Cerebellar nuclear complex (tissue), 1 donor: ENCODE measurements at regions not wholly inside any gene's neighbourhood (a gene's known extent, or its start where the extent isn't known, plus 50 kb on each side); places are given as distances from the start of the nearest gene placed in this dataset.

Experiments used
- DNase-seq, 2 experiments: peaks; one replicate each; lab custom pipeline; 2025; lab: John Stamatoyannopoulos, UW

DNA sequence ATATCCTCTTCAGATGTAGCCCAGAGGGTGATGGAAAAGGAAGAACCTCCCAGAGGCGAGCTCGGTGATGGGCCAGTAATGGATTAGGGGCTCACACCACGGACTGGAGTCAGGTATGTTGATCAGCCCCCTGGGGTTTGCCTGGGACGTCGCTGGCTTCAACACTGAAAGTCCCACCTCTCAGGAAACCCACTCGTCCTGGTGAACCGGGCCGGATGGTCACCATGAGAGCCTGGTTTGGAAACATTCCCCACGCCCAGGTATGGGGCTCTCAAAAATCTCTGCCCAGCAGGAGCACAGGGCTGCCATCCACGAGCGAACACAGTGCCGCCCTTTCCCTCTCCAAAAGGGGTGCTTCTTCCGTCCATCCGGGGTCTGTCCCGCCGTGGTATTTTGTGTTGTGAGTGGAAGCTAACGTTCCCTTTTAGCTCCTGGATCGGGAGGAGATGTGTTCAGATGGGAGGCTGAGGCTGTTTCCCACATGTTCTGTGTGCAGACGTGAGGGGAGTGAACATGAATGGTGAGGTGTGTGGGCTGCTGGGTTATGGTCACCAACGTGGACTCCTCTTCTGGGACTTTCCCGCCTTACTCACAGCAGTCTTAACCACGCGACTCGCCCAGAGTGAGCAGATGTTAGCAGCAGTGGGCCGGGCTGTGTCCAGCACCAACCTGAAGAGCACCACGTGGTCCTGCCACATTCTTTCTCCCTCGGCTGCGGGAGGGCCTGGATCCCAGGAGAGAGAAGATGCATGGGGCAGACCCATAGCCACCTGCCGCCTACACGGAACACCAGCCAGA lies 139.2 kb downstream of the KIF26A start:
- DNase-seq = no peak

DNA sequence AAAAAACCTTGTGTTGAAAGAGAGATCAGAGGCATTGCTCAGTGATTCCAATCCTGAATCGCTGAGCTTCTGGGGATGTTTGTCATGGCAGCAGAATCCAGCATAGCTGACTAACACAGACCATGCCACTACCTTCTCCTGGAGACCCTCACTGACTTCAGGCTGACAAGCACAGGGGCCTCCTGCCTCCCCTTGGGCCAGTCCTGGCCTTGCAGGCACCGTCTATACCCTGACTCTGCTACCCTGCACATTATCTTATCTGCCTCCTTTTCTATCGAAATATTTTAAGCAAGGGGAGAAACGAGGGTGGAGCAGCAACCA lies 139.8 kb downstream of the KIF26A start:
- no peak for DNase-seq

DNA sequence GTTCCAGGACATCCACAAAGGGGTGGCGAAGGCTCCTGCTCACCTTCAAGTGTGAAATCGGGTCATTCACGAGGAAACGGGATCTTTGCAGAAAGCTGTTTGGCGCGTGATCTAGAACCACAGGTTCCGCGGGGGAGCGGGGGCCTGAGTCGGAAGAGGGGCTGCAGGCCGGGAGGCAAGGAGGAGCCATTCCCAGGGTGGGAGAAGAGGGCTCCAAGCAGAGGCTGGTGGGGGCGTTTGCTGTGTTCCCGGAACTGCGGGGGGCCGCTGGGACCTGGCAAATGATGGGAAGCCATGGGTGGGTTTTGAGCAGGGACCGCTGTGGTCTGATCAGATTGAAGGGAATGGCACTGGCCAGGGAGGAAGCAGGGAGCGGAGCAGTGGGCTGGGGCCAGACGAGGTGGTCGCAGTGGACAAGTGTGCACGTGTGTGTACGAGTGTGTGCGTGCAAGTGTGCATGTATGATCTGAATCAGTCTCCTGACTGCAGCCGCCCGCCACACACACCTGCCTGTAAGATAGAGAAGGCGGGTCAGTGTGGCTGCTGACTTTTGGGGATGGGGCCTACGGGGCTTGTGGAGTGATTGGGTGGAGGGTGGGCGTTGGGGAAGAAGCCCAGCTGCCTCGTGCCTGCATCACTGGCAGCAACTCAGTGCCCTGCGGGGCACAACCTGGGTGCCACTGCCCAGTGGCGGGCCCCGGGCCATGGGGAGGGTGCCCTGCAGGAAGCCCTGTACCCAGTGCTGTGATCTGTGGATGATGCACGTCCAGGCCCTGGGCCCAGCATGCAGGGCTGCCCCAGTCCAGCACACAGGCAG lies 141.9 kb downstream of the KIF26A start:
- DNase-seq = no peak

DNA sequence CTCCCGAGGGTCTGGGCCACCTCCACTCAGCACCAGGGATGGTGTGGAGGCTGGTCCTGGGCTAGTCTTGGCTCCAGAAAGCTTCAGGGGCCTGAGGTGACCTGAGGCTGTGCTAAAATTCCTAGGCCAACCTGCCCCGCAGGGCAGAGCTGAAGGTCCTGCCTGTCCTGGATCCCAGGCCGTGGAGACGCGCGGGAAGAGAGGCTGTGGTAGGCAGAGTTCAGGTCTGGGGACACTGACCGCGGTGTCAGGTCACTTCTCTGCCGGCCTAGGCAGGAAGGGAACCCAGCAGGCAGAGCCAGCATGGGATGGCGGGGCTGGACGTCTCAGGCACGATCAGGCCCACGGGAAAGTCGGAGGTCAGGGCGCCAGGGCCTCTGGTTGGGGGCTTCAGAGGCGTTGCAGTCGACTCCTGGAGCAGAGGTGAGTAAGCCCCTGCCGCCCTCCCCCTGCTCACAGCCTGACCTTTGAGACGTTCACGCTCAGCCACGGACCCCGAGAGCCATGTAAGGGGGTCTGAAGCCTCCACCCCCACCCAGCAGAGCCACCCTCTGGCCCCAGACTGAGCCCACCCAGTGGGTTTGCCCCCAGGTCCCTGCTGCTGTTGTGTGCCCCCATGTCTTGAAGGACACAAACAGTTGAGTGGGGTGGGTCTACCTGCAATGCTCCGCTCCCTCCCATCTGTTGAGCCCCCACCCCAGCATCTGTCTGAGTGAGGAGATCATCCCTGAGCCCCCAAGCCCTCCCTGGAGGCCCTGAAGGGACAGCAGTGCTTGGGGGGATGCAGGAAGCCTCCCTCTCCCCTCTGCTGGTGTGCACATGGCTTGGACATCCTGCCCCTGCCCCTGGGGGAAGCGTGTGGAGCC lies 142.7 kb downstream of the KIF26A start:
- DNase-seq = no peak

DNA sequence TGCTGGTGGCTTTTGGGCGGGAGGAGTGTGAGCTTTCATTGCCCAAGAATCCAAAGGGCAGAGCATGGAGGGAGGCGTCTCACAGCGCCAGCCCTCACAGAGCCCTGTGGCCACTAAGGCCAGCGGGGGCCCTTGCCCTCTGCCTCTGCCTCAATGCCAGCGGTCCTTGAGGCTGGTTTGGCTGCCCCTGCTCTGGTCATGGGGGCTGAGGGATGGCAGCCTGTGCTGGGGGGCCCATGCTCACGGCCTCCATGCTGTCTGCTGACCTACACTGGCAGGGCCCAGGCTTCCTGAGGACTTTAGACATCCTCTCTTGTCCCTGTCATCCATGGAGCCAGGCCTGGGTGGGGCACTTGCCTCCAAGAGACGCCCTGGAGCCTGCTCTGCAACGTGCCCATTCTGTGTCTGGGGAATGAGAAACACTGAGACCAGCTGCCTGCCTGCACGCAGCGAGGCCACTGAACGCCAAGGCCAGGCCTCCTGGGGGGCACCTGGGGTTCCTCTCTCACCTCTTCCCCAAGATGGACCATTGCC lies 143.4 kb downstream of the KIF26A start:
- DNase-seq = no peak

DNA sequence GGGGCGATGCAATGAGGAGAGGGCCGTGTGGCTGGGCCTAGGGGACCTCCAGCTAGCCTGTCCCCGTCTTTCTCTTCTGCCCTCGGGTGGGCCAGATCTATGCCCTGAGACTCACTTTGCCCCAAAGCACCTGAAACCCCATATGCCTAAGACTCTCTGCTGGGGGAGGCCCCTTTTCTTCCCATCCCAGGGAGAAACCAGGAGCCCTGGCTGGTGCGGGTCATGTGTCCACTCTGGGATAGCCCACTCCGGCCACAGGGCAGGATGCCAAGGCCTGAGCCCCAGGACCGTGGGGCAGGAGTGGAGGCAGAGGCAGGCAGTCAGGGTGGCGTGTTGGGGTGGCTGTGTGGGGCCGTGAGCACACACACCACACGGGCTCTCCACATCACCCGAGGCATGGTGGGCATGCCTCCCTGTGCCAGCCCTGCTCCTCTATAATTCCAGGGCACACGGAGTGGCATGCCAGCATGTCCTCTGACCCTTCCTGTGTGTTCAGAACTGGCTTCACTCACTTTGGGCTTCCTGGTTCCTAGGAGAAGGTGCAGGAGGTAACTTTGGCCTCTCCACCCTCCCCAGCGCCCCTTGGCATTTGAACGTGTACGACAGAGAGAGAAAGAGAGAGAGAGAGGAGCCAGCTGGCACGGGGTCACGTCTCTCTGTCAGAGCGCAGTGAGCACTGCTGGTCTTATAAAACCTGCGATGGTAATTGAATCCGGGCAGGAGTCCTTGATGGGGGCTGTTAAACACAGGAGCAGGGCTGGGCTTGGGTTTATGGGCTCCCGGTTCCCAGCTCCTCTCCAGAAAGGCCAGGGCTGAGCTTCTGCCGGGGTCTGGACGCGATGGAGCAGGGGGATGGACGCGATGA lies 144.2 kb downstream of the KIF26A start:
- DNase-seq = no peak

DNA sequence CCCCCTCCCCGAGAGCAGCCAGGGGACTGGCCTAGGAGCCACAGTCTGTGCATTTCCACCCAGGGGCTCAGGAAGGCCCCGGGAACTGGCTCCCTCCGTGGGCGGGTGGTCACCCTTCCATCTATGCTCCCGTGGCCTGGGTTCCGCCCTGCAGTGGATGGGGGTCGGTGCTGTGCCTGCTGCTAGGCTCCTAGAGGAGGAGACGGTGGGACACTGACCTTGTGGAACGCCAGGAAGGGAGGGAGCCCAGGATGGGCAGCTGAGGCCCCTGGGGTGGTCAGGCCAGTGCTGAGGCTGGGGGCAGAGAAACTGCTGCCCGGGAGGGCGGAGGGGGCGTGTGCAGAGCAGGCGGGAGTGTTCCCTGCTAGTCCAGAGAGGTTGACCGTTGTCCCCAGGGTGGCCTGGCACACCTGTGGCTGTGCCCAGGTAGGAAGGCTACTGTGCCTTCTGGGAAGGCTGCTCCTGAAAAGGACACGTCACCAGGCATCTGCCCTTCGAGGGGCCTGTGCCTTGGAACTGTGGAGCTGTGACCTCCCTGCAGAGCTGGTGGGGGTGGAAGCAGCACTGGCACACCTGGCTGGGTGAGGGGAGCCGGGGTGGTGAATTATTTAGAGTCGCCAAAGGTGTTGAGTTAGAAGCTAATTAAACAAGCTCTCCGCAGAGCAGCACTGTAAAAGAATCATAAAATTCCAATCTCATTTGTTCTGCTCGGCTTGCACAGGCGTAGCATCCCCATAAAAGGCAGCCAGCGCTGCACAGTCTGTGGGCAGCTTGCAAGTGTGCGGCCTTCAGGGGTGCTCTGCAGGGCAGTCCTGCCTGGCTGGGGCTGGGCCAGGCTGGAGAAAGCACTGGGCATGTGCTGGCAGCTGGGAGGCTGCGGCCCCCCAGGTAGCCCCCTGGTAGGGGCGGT lies 145.1 kb downstream of the KIF26A start:
- no peak for DNase-seq

DNA sequence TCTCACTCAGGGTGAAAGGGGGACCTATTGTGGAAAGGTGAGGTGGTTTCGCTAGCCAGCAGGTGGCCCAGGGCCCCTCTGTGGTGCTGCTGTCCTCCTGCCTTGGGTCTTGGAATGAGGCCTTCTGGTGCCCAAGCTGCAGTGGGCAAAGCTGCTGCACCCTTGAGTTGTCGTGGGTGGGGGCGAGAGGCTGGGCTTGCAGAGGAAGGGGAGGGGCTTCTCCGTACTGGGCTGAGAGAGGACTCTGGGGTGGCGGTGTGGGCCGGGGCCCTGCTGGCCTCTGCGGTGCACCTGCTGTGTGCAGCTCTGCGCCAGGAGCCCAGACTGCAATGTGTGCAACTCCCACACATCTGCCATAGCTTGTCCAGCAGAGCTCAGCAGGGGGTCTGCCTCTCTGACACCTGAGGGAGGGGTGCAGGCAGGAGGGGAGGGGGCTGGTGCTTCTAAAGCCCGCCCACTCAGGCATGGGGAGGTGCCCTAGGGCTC lies 145.8 kb downstream of the KIF26A start:
- no peak for DNase-seq

DNA sequence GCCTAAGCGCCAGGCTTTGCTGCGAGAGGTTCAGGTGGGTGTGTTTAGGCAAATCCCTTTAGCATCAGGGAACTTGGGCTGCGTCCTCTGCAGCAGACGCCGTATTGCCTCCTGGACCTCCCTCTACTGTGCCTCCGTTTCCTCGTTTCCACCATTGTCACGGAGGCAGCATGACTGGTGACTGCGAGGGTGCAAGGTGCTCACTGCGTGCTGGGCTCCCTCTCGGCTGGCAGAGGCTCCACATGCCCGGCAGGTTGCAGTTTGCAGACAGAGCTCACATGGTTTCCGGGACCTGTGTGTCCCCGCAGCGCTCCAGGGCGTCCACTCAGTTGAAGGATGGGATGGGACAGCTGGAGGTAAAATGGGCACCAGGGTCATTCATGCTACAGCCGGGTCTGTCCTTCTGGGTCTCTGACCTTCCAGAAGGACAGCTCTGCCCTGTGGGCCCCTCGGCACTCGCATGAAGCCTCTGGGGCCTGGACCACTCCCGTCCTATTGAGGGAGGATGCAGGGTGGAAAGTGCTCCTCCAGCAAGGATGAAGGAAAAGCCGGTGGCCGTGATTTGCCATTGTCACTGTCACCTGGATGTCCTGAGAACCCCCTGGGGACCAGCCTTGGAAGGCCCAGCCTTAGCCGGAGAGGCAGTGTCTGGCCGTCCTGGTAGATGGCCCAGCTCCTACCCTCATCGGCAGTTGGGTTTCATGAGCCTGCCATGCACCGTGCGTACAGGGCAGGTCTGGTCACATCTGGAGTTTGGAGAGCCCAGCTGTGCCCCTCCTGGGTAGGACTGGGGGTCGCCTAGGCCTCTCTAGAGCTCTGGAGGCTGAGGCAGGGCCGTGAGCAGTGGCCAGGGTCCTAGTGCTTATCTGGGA lies 146.5 kb downstream of the KIF26A start:
- no peak for DNase-seq

DNA sequence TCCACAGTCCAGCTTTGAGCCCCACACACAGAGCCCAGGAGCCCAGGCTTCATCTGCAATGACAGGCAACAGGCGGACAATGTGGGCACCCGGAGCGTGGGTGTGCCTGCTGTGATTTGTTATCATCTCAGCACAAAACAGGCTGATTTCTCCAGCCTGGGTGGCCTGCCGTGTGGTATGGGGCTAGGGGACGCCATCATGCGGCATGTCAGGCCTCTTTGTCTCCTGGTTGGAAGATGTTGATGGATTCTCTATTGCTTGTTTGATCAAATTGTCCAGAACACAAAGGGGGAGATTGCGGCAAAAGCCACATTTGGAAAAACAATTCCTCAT lies 147.1 kb downstream of the KIF26A start:
- DNase-seq = no peak

DNA sequence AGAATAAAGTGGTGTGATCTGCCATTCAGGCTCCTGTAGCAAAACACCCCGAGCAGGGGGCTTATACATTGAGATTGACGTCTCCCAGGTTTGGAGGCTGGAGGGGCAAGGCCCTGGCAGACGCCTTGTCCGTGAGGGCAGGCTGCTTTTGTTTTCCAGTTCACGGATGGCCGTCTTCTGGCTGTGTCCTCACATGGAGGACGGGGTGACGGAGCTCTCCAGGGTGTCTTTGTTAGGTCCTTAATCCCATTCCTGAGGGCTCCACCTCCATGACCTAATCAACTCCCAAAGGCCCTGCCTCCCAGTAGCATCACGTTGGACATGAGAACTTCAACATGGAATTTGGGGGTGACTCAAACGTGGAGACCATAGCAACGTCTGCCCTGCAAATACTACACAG lies 147.7 kb downstream of the KIF26A start:
- DNase-seq = no peak

DNA sequence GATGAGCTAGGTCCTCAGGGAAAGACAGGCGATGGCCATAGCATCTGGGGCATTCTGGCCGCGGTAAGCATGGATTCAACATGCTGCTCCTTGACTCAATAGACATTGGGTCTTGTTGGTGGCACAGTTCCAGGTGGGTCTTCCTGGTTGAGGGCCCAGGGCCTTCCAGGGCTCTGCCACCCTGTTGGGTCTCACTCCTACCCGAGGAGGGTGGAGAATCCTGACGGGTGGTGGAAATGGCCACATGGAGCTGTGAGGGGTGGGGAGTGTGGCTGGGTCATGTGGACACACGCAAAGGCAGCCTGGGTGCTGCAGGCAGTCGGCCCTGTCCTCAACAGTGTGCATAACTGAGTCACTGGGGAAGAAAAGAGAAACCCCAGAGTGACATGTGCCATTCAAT lies 148.1 kb downstream of the KIF26A start:
- no peak for DNase-seq

DNA sequence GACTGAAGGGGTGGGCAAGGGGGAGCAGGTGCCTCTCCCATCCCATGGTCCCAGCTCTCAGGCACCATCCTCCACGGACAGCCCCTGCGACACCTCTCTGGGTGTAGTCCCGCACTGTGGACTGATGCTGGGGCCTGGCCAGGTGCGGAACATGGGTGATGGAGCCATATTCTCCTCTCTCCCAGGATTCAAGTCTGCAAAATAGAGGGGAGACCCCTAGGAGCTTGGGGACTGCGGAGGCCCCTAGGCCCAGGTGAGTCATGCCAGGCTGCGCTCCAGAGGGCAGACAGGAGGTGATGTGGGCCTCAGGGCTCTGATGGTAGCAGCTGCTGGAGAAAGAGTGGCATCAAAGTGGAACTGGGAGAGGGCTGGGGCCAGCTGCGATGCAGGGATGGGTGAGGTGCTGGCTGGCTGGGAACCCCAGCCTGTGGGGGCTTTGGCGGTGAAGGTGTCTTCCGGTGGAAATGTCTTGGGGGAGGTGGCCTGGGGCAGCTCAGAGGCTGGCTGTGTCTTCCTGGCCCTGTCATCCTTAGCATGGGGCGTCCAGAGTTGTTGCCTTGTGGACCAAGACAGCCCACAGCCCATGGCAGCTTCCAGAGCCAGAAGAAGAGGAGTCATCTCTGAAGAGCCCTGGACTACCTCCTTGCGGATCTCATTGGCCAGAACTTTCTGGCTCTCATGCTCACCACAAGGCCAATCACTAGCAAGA lies 149.1 kb downstream of the KIF26A start:
- no peak for DNase-seq

DNA sequence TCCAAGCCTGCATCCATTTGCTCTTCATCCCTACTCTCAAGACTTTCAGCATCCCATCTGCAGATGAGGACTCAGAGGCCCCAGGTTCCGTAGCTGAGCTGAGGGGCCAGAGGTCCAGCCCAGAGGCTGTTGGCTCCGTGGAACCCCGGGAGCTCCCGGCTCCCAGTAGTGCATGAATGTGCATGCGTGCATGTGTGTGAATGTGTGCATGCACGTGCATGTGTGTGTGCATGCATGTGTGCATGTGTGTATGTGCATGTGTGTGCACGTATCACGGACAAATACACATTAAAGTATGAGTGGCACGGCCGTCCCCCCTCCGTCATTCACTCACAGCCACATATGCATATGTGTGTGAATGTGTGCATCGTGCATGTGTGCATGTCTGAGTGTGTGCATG lies 149.9 kb downstream of the KIF26A start:
- DNase-seq = no peak

DNA sequence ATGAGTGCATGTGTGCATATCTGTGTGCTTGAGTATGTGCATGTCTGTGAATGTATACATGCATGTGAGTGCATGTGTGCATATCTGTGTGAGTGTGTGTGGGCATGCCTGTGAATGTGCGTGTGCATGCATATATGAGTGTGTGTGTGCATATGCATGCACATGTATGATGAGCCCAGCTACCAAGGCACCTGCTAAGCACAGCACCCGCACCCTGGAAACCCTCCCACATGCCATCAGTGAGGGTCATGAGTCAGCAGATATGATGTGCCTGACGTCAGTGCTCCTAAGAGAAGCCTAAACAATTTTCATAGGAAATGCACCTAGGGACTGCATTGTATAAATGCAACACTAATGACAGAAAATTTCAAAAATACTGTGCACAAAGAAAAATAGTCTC lies 151.1 kb downstream of the KIF26A start:
- no peak for DNase-seq

DNA sequence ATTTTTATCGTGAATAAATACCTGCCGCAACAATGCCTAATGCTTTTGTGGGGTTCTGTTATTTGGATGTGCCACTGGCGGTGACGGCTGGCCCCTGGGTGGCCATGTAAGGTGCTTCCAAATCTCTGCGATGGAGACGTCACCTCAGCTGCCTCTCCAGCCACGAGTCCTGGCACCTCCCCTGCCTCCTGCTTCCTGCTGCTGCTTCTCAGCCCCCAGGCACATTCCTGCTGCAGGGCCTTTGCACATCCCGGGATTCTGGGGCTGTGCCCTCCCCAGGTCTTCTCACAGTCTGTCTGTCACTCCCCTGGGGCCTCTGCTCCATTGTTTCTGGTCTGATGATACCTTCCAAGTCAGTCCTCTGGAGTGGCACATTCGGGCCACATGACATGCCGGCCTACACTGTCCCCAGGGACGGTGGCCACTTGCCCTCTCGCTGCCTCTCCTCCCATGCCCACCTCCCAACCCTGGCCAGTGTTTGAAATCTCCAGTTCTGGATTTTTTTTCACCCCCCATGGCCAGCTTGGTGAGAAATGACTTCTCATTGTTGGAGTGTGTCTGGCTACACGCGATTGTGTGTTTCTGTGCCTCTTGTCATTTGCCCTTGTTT lies 151.8 kb downstream of the KIF26A start:
- no peak for DNase-seq

DNA sequence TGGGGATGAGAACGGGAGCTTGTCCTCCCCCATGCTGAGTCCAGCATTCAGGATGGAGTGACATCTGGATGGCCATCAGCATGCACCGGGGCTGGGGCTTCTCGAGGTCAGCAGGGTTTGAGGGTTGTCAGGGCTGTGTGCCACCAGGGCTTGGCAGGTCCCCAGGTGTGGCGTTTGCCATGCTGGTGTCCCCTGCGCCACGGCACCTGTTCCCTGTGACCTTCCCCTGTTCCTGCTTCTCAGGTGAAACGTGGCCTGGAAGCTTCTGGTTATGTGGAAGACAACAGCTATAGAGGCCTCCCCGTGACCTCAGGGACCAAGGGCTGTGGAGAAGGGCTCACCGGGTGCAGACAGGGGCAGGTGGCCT lies 152.4 kb downstream of the KIF26A start:
- DNase-seq = no peak
